CD4-positive, alpha-beta T cell treated with Interleukin-21 for 1 hour (primary cell): ENCODE measurements at regions not wholly inside any gene's neighbourhood (a gene's known extent, or its start where the extent isn't known, plus 50 kb on each side); places are given as distances from the start of the nearest gene placed in this dataset.

ENCODE experiments used
- DNase-seq: peaks from one replicate; pipeline ENCODE4 v3.0.0-alpha.2; 2020

- no peak for DNase-seq
These were observed 627.0 kb upstream of the SLC39A10 start for GRCh38 chr2:195029804-195030654.

- DNase-seq = no peak
These were observed 629.1 kb upstream of the SLC39A10 start for GRCh38 chr2:195027947-195028346.

GRCh38 chr2:195026261-195026660 lies 630.8 kb upstream of the SLC39A10 start:
- no peak for DNase-seq

- no peak for DNase-seq
These were observed 634.6 kb upstream of the SLC39A10 start for GRCh38 chr2:195022508-195022830.

GRCh38 chr2:195021711-195022507 lies 635.1 kb upstream of the SLC39A10 start:
- DNase-seq = no peak

GRCh38 chr2:195018462-195018861 lies 638.6 kb upstream of the SLC39A10 start:
- DNase-seq = no peak

- DNase-seq = no peak
These were observed 639.1 kb upstream of the SLC39A10 start for GRCh38 chr2:195017890-195018289.

- no peak for DNase-seq
These were observed 640.2 kb upstream of the SLC39A10 start for GRCh38 chr2:195016841-195017240.

- DNase-seq = no peak
These were observed 647.8 kb upstream of the SLC39A10 start for GRCh38 chr2:195009202-195009601.

GRCh38 chr2:195006856-195007255 lies 650.2 kb upstream of the SLC39A10 start:
- DNase-seq = no peak

- DNase-seq = no peak
These were observed 653.0 kb upstream of the SLC39A10 start for GRCh38 chr2:195003881-195004471.

- no peak for DNase-seq
These were observed 655.1 kb upstream of the SLC39A10 start for GRCh38 chr2:195001924-195002323.

GRCh38 chr2:194999771-195000170 lies 657.3 kb upstream of the SLC39A10 start:
- DNase-seq = no peak

- DNase-seq = no peak
These were observed 664.4 kb upstream of the SLC39A10 start for GRCh38 chr2:194992648-194993047.

- DNase-seq = no peak
These were observed 671.8 kb upstream of the SLC39A10 start for GRCh38 chr2:194985258-194985657.

GRCh38 chr2:194962254-194962653 lies 694.8 kb upstream of the SLC39A10 start:
- DNase-seq = no peak

- no peak for DNase-seq
These were observed 702.8 kb upstream of the SLC39A10 start for GRCh38 chr2:194954218-194954617.

- no peak for DNase-seq
These were observed 710.2 kb upstream of the SLC39A10 start for GRCh38 chr2:194946826-194947225.

- no peak for DNase-seq
These were observed 719.0 kb upstream of the SLC39A10 start for GRCh38 chr2:194938066-194938465.

- DNase-seq = no peak
These were observed 729.5 kb upstream of the SLC39A10 start for GRCh38 chr2:194927489-194927888.

- DNase-seq = no peak
These were observed 730.2 kb upstream of the SLC39A10 start for GRCh38 chr2:194926873-194927272.

- no peak for DNase-seq
These were observed 731.3 kb upstream of the SLC39A10 start for GRCh38 chr2:194925742-194926141.

- no peak for DNase-seq
These were observed 739.5 kb upstream of the SLC39A10 start for GRCh38 chr2:194917519-194917918.

- no peak for DNase-seq
These were observed 741.5 kb upstream of the SLC39A10 start for GRCh38 chr2:194915485-194915884.
